GM18498 (cell line): ENCODE measurements at regions not wholly inside any gene's neighbourhood (a gene's known extent, or its start where the extent isn't known, plus 50 kb on each side); places are given as distances from the start of the nearest gene placed in this dataset.
"Not testable (repeated sequence)": the region's sequence is repeated elsewhere in the genome, so short reads cannot be mapped to it uniquely, and the experiment has no call there.

Source experiments
- ATAC-seq: cut with Tn5 transposase; IDR thresholded peaks from one replicate; pipeline ENCODE4 v1.9.1; 2021; ENCODE audit warnings: mild to moderate bottlenecking, moderate library complexity; ENCODE audit not compliant: unreplicated experiment

DNA sequence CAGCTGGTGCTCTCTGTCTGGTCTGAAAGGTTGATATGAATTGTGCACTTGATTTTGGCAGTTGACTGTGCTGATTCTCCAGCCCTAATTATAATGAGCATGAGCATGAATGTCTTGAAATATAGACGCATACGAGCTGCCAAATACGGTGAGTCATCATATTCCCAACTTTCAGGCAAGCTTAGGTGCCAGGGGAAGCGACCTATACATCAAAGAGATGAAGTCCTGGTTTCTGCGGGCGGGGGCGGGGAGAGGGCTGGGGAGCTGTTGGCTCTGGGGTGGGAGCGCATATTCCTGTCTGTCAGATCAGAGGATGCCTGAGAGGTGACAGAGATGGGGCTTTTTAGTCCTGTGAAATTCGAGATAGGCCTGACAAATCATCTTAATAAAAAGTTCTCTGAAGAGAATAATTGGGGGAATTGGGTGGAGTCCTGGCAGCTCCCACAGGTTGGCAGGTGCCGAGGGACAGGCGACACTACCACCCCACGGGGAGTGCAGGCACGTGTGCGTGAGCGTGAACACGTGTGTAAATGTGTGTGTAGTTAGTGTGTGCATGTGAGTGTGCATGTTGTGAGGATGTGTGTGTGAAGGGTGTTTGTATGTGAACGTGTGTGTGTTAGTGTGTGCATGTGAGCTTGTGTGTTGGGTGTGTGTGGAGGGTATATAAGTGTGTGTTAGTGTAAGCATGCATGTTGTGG, 865.3 kb downstream of the TBC1D22A start:
- no peak for ATAC-seq

GRCh38 chr22:47626428-47627390, 864.3 kb downstream of the TBC1D22A start:
- ATAC-seq = no peak

DNA sequence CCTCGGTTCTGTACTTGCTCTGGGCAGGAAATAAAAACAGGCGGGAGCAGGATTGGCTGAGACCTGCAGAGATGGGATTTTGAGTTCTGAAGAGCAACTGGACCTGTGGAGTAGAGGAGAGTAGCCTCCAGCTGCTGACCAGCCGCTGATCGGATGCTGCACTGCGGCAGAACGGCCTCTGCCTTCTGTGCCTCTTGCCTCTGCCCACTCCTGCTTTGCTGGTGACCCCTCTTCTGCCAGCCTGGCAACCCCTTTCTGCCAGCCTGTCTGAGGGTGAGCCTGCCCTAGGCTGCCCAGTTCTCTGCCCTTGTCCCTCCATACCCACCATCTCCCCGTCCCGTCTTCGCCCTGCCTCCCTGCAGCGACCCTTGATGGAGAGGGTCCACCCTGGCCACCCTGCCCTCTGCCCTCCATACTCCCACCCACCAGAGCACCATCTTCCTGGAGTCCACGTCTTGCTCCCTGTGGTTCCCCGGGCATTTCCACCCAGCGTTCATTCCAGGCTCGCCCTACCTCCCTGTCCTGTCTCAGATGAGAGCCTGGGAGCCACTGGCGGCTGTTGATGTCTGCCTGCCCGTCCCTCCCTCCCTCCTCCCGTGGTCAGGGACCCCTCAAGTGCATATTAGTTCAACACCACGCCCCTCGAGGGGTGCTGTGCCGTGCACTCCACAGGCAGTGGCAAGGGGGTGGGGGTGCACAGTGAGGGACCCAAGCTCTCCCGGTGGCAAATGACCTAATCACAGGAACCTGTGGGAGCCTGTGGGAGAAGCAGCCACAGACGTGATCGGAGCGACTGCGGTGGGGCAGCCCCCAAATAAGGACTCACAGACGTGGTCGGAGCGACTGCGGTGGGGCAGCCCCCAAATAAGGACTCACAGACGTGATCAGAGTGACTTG, 863.3 kb downstream of the TBC1D22A start:
- ATAC-seq = no peak

- ATAC-seq = no peak
These were observed 862.5 kb downstream of the TBC1D22A start for GRCh38 chr22:47625013-47625385.

- no peak for ATAC-seq
These were observed 862.0 kb downstream of the TBC1D22A start for GRCh38 chr22:47624252-47625012.

GRCh38 chr22:47623763-47624148, 861.3 kb downstream of the TBC1D22A start:
- no peak for ATAC-seq

DNA sequence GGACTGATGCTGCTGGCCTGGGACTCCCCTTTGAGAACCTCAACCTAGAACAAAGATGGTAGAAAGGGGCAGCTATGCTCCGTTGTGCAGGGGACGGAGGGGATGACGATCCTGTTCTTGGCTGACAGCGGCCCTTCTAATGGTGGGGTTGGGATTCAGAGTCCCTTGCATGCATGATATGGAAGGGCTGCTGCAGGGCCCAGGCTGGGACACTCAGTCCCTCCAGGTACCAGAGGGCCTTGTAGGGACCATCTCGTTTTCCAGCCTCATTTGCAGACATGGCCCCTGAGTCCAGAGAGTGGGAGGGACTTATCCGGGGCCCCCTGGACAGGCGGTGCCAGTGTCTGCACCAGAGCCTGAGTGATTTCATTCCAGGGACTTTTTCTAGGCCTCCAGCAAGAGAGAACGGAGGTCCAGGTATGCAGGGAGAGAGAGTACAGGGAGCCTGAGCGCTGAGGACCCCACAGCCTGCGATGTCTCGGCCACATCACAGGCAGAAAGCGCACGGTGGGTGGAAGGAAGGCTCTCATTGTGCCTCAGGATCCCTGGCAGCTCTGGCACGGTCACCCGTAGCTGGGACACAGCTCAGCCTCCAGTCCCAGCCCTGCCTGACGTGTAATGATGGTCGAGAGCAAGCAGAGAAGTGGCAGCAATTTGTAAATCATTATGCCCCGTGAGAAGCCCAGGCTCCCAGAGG, 860.8 kb downstream of the TBC1D22A start:
- ATAC-seq = no peak

GRCh38 chr22:47622541-47622940, 860.1 kb downstream of the TBC1D22A start:
- no peak for ATAC-seq

DNA sequence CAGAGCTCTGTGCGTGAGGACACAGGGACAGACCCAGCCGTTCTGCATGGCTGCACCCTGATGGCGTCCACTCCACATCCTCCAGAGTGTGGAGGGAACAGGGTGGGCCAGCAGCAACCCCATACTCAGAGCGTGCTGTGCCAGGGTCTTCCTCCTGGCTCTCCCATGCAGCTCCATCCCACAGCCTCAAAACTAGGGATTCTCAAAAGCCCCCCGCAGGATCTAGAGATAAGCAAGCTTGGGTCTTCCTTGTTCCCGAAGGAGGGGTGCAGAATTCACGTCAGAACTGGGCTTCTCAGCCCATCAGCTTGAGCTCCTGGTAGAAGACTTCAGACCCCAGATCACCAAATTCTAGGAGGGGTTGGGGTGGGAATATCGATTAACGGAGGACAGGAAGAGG, 858.8 kb downstream of the TBC1D22A start:
- no peak for ATAC-seq

DNA sequence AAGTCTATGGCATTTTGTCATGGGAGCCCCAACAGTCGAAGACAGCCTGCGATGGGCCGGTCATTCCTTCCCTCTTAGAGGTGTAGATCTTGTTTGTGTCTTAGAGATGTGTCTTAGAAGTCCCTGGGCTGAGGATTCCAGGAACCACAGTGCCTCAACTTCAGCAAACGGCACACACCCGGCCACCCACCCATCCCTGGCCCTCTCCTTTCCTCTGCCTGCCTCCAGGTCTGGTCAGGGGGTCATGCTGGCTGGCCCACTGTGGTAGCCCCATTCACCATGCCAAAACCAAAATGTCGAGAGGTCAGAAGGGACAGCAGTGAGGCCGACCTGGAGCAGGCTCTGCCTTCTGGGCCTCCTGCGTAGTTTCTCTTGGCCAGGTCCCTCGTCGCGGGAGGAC, 857.9 kb downstream of the TBC1D22A start:
- no peak for ATAC-seq

GRCh38 chr22:47619631-47620030, 857.2 kb downstream of the TBC1D22A start:
- ATAC-seq = no peak

GRCh38 chr22:47618180-47619010, 855.9 kb downstream of the TBC1D22A start:
- ATAC-seq = no peak

- ATAC-seq = no peak
These were observed 854.7 kb downstream of the TBC1D22A start for GRCh38 chr22:47617186-47617585.

GRCh38 chr22:47616396-47617020, 854.1 kb downstream of the TBC1D22A start:
- no peak for ATAC-seq

GRCh38 chr22:47615051-47615450, 852.6 kb downstream of the TBC1D22A start:
- no peak for ATAC-seq

DNA sequence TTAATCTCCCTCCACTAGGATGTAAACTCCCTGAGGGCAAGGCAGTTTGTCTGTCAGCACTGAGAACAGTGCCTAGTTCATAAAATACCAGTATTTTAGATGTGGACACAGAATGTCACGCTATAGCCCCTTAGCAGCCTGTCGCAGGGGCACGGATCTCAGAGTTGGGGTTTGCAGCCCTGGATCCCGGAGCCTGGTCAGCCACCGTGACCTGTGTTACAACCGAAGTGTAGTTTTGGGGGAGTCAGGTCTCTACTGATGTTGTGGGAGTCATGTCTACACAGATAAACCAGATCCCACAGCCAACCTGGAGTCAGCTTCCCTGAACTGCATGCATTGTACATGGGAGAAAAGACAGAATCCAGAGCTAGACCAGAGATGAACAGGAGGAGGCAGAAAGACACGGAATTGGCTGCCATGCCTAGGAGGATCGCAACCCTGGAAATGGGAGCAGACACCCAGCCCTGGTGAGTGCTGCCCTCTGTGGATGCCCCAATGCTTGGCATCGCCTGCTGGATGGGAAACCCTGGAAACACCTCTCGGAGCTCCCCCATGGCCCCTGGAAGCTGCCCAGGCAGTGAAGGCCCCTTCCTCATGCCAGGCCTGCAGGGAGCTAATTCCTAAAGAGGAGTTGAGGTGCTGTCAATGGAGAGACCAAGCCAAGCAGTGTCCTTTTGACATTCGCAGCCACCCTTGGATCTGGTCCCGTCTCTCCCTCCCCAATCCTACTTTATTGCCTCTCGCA, 851.3 kb downstream of the TBC1D22A start:
- ATAC-seq = no peak

- not testable (repeated sequence) for ATAC-seq
These were observed 850.7 kb downstream of the TBC1D22A start for GRCh38 chr22:47613181-47613580.
